OCI-LY3 (cell line): ENCODE measurements at regions not wholly inside any gene's neighbourhood (a gene's known extent, or its start where the extent isn't known, plus 50 kb on each side); places are given as distances from the start of the nearest gene placed in this dataset.

Source experiments
- H2AFZ ChIP-seq: fragments of 200-600, 300-600 bp; shearing (Covaris generic); 2 replicates; pipeline ENCODE4 v1.6.0; 2014; ENCODE audit warnings: antibody characterized with exemption, low read depth, low read length
- H3K27ac ChIP-seq: fragments of 200-600, 300-600 bp; sonication (generic); 2 replicates; pipeline ENCODE4 v1.5.1; 2014; ENCODE audit warnings: mild to moderate bottlenecking, low read length, moderate library complexity, mixed read lengths
- H3K27me3 ChIP-seq: fragments of 200-600, 300-600 bp; sonication (generic); 2 replicates; pipeline ENCODE4 v1.6.1; 2014; ENCODE audit warnings: low read depth, low read length, mixed read lengths
- H3K36me3 ChIP-seq: fragments of 200-600, 300-600 bp; sonication (generic); replicated peaks from 2 replicates; pipeline ENCODE3; 2014; ENCODE audit warnings: low read depth, low read length, mixed read lengths
- H3K4me1 ChIP-seq: fragments of 300-600, 200-600 bp; sonication (generic); 2 replicates; pipeline ENCODE4 v1.6.1; 2014; ENCODE audit warnings: low read length, mixed read lengths
- H3K4me2 ChIP-seq: fragments of 200-600, 300-600 bp; sonication (generic); 2 replicates; pipeline ENCODE4 v1.6.1; 2014; ENCODE audit warnings: low read length, mixed read lengths
- H3K4me3 ChIP-seq: fragments of 300-600, 200-600 bp; sonication (generic); 2 replicates; pipeline ENCODE4 v1.5.1; 2014; ENCODE audit warnings: antibody characterized with exemption, mild to moderate bottlenecking, low read length, moderate library complexity
- H3K79me2 ChIP-seq: fragments of 300-600, 200-600 bp; shearing (Covaris generic); 2 replicates; pipeline ENCODE4 v1.6.1; 2014; ENCODE audit warnings: mild to moderate bottlenecking, low read length, mixed read lengths
- H3K9ac ChIP-seq: fragments of 300-600, 200-600 bp; shearing (Covaris generic); 2 replicates; pipeline ENCODE4 v1.6.0; 2014; ENCODE audit warnings: mild to moderate bottlenecking, low read length, moderate library complexity
- H3K9me3 ChIP-seq: fragments of 200-600, 300-600 bp; shearing (Covaris generic); 2 replicates; pipeline ENCODE4 v1.6.1; 2014; ENCODE audit warnings: low read length, mixed read lengths; ENCODE audit not compliant: insufficient read depth
- H4K20me1 ChIP-seq: fragments of 200-600, 300-600 bp; sonication (generic); 2 replicates; pipeline ENCODE4 v1.6.1; 2016; ENCODE audit warnings: low read length, mixed read lengths; ENCODE audit not compliant: insufficient read depth
- EZH2phosphoT487 ChIP-seq: fragments of 200-600 bp; shearing (Covaris generic); IDR thresholded peaks from 2 replicates; pipeline ENCODE4 v1.6.1; 2018; ENCODE audit warnings: antibody characterized with exemption, mixed run types, low read depth
- TF ChIP-seq, protein P1 (sequence below): fragments of 200-600, 300-600 bp; sonication (generic); IDR thresholded peaks from 2 replicates; pipeline ENCODE4 v1.5.1; 2014; ENCODE audit warnings: antibody characterized with exemption, low read length, low read depth

DNA sequence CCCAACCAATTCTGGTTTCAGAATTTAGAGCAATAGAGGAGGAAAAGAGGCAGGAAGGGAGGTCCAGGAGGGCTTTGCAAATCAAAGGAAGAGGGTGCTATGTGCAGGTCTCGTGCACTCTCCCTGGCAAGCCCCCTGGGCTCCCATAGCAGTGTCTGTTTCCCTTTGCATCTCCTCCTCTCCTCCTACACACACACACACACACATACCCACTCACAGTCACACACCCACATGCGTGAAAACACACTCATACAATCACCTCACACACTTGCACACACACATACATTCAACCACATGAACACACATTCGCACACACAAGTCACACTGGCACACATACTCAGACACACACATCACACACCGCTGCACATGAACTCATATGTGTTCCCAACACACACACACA lies 105.3 kb downstream of the OAT start:
- H3K27ac ChIP-seq = no peak overlapping the region
- H3K4me1 ChIP-seq = no peaks in the 10 kb centered on the region
- TF ChIP-seq, protein P1, sequence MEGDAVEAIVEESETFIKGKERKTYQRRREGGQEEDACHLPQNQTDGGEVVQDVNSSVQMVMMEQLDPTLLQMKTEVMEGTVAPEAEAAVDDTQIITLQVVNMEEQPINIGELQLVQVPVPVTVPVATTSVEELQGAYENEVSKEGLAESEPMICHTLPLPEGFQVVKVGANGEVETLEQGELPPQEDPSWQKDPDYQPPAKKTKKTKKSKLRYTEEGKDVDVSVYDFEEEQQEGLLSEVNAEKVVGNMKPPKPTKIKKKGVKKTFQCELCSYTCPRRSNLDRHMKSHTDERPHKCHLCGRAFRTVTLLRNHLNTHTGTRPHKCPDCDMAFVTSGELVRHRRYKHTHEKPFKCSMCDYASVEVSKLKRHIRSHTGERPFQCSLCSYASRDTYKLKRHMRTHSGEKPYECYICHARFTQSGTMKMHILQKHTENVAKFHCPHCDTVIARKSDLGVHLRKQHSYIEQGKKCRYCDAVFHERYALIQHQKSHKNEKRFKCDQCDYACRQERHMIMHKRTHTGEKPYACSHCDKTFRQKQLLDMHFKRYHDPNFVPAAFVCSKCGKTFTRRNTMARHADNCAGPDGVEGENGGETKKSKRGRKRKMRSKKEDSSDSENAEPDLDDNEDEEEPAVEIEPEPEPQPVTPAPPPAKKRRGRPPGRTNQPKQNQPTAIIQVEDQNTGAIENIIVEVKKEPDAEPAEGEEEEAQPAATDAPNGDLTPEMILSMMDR = no peak
- TF ChIP-seq EZH2phosphoT487 = no peak
- peaks cover 4% of the 10 kb centered on the region; the same call in 1 of the 2 replicates for H3K27me3 ChIP-seq
- H3K4me2 ChIP-seq = no peak overlapping the region
- H2AFZ ChIP-seq = no peak overlapping the region
- H3K79me2 ChIP-seq = no peaks in the 10 kb centered on the region
- H3K9me3 ChIP-seq = no peaks in the 10 kb centered on the region
- H4K20me1 ChIP-seq = no peaks in the 10 kb centered on the region
- no peaks in the 10 kb centered on the region for H3K36me3 ChIP-seq
- H3K9ac ChIP-seq = no peak overlapping the region
- H3K4me3 ChIP-seq = no peak overlapping the region

DNA sequence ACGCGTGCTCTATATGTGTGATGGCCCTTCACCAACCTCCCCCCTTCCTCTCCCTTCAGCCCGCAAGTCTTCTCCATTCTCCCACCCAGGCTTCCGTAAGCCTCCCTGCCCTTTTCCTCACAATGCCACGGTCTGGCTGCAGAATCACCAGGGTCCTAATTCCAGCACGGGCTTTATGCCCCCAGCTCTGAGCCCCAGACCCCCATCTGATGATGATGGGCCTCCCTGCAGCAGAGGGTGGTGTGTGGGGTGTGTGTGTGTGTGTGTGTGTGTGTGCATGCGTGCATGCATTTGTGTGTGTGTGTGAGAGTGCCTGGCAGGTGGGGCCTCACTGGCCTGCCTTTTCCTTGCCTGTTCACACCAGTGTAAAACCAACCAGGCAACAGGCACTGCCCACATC lies 109.9 kb downstream of the OAT start:
- H3K4me1 ChIP-seq = peaks cover 4% of the 10 kb centered on the region
- H3K9ac ChIP-seq = no peak overlapping the region
- no peaks in the 10 kb centered on the region for H3K9me3 ChIP-seq
- H2AFZ ChIP-seq = no peak overlapping the region
- H3K4me2 ChIP-seq = no peak overlapping the region
- no peak overlapping the region for H3K4me3 ChIP-seq
- TF ChIP-seq, protein P1 = no peak
- TF ChIP-seq EZH2phosphoT487 = no peak
- H3K36me3 ChIP-seq = no peaks in the 10 kb centered on the region
- H3K27ac ChIP-seq = no peak overlapping the region
- no peaks in the 10 kb centered on the region for H3K79me2 ChIP-seq
- peaks cover 4% of the 10 kb centered on the region; the same call in 1 of the 2 replicates for H3K27me3 ChIP-seq
- no peaks in the 10 kb centered on the region for H4K20me1 ChIP-seq

DNA sequence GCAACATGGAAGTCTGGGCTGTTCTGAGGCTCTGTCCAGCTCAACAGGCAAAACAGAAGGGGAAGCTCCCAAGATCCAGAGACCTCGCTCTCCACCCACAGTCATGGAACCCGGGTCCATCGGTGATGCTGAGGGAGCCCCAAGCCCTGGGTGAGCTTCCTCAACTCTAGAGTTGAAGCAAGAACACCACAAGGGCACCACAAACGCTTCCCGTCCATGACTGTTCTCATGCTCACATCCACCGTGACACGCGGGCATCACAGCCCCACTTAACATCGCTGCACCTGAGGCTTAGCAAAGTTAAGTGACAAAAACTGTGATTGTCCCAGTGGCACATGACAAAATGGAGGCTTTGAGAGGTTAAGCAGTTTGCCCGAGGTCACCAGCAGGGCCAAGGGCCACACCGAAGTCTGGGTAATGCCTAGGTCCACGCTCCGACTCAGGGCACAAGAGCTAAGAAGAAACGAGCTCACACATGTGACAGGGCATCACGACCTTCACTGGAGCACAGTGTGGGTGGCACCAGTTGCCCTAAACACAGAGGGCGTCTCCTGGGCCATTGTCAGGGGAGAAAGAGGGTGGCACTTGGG lies 110.6 kb downstream of the OAT start:
- Histone ChIP-seq H3K27me3 (peaks cover 4% of the 10 kb centered on the region; the same call in 1 of the 2 replicates), H3K4me2 (no peak overlapping the region), H3K79me2 (no peaks in the 10 kb centered on the region), H3K36me3 (no peaks in the 10 kb centered on the region), H3K9me3 (no peaks in the 10 kb centered on the region), H3K27ac (no peak overlapping the region), H2AFZ (no peak overlapping the region), H4K20me1 (no peaks in the 10 kb centered on the region), H3K4me3 (no peak overlapping the region), H3K9ac (no peak overlapping the region), H3K4me1 (peaks cover 4% of the 10 kb centered on the region)
- TF ChIP-seq, protein P1 = no peak
- TF ChIP-seq EZH2phosphoT487 = no peak

DNA sequence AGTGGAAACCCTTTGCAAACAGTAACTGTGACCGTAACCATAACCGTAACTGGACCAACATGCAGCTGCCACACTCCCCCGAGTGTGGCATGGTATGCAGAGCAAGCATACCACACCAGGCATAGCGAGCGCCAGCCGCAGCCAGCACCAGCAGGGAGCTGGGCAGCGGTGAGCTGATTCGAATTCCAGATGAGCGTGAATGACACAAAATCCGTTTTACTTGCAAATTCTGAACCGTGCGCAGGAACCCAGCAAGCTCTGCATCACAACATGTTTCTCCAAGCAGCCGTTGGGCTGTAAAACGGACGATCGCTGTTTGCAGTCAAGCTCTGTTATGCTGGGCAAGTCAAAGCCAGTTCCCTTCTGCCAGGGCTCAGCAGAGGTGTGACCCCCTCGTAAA lies 111.1 kb downstream of the OAT start:
- H3K9ac ChIP-seq = no peak overlapping the region
- H3K79me2 ChIP-seq = no peaks in the 10 kb centered on the region
- H4K20me1 ChIP-seq = no peaks in the 10 kb centered on the region
- no peaks in the 10 kb centered on the region for H3K9me3 ChIP-seq
- no peak overlapping the region for H2AFZ ChIP-seq
- peaks cover 4% of the 10 kb centered on the region for H3K4me1 ChIP-seq
- no peak overlapping the region for H3K4me2 ChIP-seq
- H3K27me3 ChIP-seq = peaks cover 4% of the 10 kb centered on the region; the same call in 1 of the 2 replicates
- TF ChIP-seq, protein P1 = no peak
- TF ChIP-seq EZH2phosphoT487 = no peak
- no peak overlapping the region for H3K4me3 ChIP-seq
- H3K36me3 ChIP-seq = no peaks in the 10 kb centered on the region
- no peak overlapping the region for H3K27ac ChIP-seq
